SK-N-SH treated with all-trans-retinoic acid at 6 μM for 48 hours (cell line): ENCODE measurements at regions not wholly inside any gene's neighbourhood (a gene's known extent, or its start where the extent isn't known, plus 50 kb on each side); places are given as distances from the start of the nearest gene placed in this dataset.

ENCODE experiments used
- ATAC-seq: fragments of 200-7000 bp; cut with Tn5 transposase; 3 replicates; pipeline ENCODE4 v1.9.1; 2020; ENCODE audit warnings: mild to moderate bottlenecking, moderate library complexity
- ARNTL ChIP-seq: fragments of 450-650 bp; formaldehyde crosslinking; IDR thresholded peaks from 2 replicates; pipeline ENCODE4 v1.5.0; 2020; ENCODE audit warnings: low read depth, mild to moderate bottlenecking, moderate library complexity, borderline replicate concordance
- BACH2 ChIP-seq: fragments of 250-450 bp; sonication (Bioruptor Pico); IDR thresholded peaks from 2 replicates; pipeline ENCODE4 v1.9.0; 2021; ENCODE audit warnings: mild to moderate bottlenecking, borderline replicate concordance
- CSDC2 ChIP-seq: fragments of 250-450 bp; sonication (Bioruptor Pico); IDR thresholded peaks from 2 replicates; pipeline ENCODE4 v1.5.0; 2020; ENCODE audit warnings: mild to moderate bottlenecking, moderate library complexity
- ESRRG ChIP-seq: fragments of 250-450 bp; sonication (Bioruptor Pico); IDR thresholded peaks from 2 replicates; pipeline ENCODE4 v1.6.1; 2021; ENCODE audit warnings: mild to moderate bottlenecking
- GLIS3 ChIP-seq: fragments of 250-450 bp; sonication (Bioruptor Pico); IDR thresholded peaks from 2 replicates; pipeline ENCODE4 v1.5.0; 2020; ENCODE audit warnings: mild to moderate bottlenecking, moderate library complexity
- ISL1 ChIP-seq: fragments of 250-450 bp; sonication (Bioruptor Pico); IDR thresholded peaks from 2 replicates; pipeline ENCODE4 v2.1.2; 2022; ENCODE audit warnings: mild to moderate bottlenecking, moderate library complexity
- OSR1 ChIP-seq: fragments of 250-450 bp; sonication (Bioruptor Pico); IDR thresholded peaks from 2 replicates; pipeline ENCODE4 v1.8.0; 2022; ENCODE audit warnings: moderate library complexity, mild to moderate bottlenecking, inconsistent platforms
- PPARA ChIP-seq: fragments of 250-450 bp; sonication (Bioruptor Pico); IDR thresholded peaks from 2 replicates; pipeline ENCODE4 v1.5.0; 2020; ENCODE audit warnings: mild to moderate bottlenecking, borderline replicate concordance
- RARB ChIP-seq: fragments of 250-450 bp; sonication (Bioruptor Pico); IDR thresholded peaks from 2 replicates; pipeline ENCODE4 v1.8.0; 2021; ENCODE audit warnings: mild to moderate bottlenecking, moderate library complexity
- SNAI2 ChIP-seq: fragments of 250-450 bp; sonication (Bioruptor Pico); IDR thresholded peaks from 2 replicates; pipeline ENCODE4 v1.5.0; 2020; ENCODE audit warnings: mild to moderate bottlenecking, moderate library complexity
- TOX ChIP-seq: fragments of 250-450 bp; sonication (Bioruptor Pico); IDR thresholded peaks from 2 replicates; pipeline ENCODE4 v1.8.0; 2021; ENCODE audit warnings: mild to moderate bottlenecking, moderate library complexity, borderline replicate concordance
- ZC3H10 ChIP-seq: fragments of 250-450 bp; sonication (Bioruptor Pico); IDR thresholded peaks from 2 replicates; pipeline ENCODE4 v1.5.1; 2021; ENCODE audit warnings: mild to moderate bottlenecking, moderate library complexity
- ZFP3 ChIP-seq: fragments of 250-450 bp; sonication (Bioruptor Pico); IDR thresholded peaks from 2 replicates; pipeline ENCODE4 v1.5.0; 2020; ENCODE audit warnings: mild to moderate bottlenecking, moderate library complexity
- ZFP30 ChIP-seq: fragments of 450-650 bp; formaldehyde crosslinking; IDR thresholded peaks from 2 replicates; pipeline ENCODE4 v1.5.0; 2022; ENCODE audit warnings: mild to moderate bottlenecking, moderate library complexity
- ZNF565 ChIP-seq: fragments of 450-650 bp; formaldehyde crosslinking; conservative IDR thresholded peaks from 2 replicates; pipeline ENCODE4 v1.5.0; 2020; ENCODE audit warnings: low read depth, mild to moderate bottlenecking, moderate library complexity
- ZNF70 ChIP-seq: fragments of 450-650 bp; formaldehyde crosslinking; IDR thresholded peaks from 2 replicates; pipeline ENCODE4 v1.5.0; 2020; ENCODE audit warnings: mild to moderate bottlenecking, moderate library complexity
- ZNF8 ChIP-seq: fragments of 450-650 bp; formaldehyde crosslinking; IDR thresholded peaks from 2 replicates; pipeline ENCODE4 v1.5.0; 2020; ENCODE audit warnings: mild to moderate bottlenecking, moderate library complexity
- TF ChIP-seq, protein P1 (sequence below): fragments of 250-450 bp; sonication (Bioruptor Pico); IDR thresholded peaks from 2 replicates; pipeline ENCODE4 v1.8.0; 2020; ENCODE audit warnings: mild to moderate bottlenecking, moderate library complexity, borderline replicate concordance
- TF ChIP-seq, protein P2 (sequence below): fragments of 250-450 bp; sonication (Bioruptor Pico); IDR thresholded peaks from 2 replicates; pipeline ENCODE4 v1.5.1; 2021; ENCODE audit warnings: mild to moderate bottlenecking, moderate library complexity
- TF ChIP-seq, protein P3 (sequence below): fragments of 250-450 bp; sonication (Bioruptor Pico); IDR thresholded peaks from 2 replicates; pipeline ENCODE4 v1.5.1; 2020; ENCODE audit warnings: low read depth, mild to moderate bottlenecking, moderate library complexity
- TF ChIP-seq, protein P4 (sequence below): fragments of 250-450 bp; sonication (Bioruptor Pico); IDR thresholded peaks from 2 replicates; pipeline ENCODE4 v1.5.0; 2020; ENCODE audit warnings: mild to moderate bottlenecking, moderate library complexity
- TF ChIP-seq, protein P5 (sequence below): fragments of 250-450 bp; sonication (Bioruptor Pico); IDR thresholded peaks from 2 replicates; pipeline ENCODE4 v1.8.0; 2021; ENCODE audit warnings: low read depth, mild to moderate bottlenecking, moderate library complexity, borderline replicate concordance

DNA sequence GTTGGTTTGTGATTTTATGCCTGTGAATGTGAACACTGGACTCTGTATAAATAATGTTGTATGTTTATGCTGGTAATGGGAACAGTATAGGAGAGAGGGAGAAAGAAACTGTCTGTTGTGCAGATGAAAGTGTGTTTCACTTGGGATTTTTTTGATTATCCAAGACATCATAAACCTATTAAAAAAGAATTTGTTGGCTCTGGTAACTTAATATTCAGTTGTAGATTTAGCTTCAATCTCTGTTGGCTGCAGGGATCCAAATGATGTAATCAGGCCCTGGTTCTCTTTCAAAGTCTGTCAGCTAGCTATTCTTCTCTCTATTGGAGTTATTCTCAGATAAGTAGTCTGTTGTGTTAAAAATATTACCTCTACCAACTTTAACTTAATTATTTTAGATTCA lies 168.8 kb upstream of the RHOBTB1 start:
- TF ChIP-seq ISL1 (CRISPR knock-in tag), result 0 out of 2 replicates have a peak, but pooled peaks have one; percentile 24
- TF ChIP-seq, protein P1, sequence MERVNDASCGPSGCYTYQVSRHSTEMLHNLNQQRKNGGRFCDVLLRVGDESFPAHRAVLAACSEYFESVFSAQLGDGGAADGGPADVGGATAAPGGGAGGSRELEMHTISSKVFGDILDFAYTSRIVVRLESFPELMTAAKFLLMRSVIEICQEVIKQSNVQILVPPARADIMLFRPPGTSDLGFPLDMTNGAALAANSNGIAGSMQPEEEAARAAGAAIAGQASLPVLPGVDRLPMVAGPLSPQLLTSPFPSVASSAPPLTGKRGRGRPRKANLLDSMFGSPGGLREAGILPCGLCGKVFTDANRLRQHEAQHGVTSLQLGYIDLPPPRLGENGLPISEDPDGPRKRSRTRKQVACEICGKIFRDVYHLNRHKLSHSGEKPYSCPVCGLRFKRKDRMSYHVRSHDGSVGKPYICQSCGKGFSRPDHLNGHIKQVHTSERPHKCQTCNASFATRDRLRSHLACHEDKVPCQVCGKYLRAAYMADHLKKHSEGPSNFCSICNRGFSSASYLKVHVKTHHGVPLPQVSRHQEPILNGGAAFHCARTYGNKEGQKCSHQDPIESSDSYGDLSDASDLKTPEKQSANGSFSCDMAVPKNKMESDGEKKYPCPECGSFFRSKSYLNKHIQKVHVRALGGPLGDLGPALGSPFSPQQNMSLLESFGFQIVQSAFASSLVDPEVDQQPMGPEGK (CRISPR knock-in tag), result no peak
- TF ChIP-seq ZC3H10 (CRISPR knock-in tag), result no peak
- TF ChIP-seq, all 23 proteins: peak for 1
- ATAC-seq, result no peak

- TF ChIP-seq GLIS3 (CRISPR knock-in tag) (no peak), PPARA (CRISPR knock-in tag) (no peak), BACH2 (no peak), ZNF70 (no peak), OSR1 (no peak), ZNF565 (no peak), ZFP30 (CRISPR knock-in tag) (no peak), ISL1 (CRISPR knock-in tag) (no peak), TOX (no peak), ZNF8 (CRISPR knock-in tag) (no peak), ZC3H10 (CRISPR knock-in tag) (no peak), SNAI2 (no peak), ZFP3 (CRISPR knock-in tag) (no peak), ESRRG (CRISPR knock-in tag) (no peak), ARNTL (no peak), RARB (CRISPR knock-in tag) (no peak)
- TF ChIP-seq, protein P2, sequence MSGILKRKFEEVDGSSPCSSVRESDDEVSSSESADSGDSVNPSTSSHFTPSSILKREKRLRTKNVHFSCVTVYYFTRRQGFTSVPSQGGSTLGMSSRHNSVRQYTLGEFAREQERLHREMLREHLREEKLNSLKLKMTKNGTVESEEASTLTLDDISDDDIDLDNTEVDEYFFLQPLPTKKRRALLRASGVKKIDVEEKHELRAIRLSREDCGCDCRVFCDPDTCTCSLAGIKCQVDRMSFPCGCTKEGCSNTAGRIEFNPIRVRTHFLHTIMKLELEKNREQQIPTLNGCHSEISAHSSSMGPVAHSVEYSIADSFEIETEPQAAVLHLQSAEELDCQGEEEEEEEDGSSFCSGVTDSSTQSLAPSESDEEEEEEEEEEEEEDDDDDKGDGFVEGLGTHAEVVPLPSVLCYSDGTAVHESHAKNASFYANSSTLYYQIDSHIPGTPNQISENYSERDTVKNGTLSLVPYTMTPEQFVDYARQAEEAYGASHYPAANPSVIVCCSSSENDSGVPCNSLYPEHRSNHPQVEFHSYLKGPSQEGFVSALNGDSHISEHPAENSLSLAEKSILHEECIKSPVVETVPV (CRISPR knock-in tag), result no peak
- TF ChIP-seq, protein P3, sequence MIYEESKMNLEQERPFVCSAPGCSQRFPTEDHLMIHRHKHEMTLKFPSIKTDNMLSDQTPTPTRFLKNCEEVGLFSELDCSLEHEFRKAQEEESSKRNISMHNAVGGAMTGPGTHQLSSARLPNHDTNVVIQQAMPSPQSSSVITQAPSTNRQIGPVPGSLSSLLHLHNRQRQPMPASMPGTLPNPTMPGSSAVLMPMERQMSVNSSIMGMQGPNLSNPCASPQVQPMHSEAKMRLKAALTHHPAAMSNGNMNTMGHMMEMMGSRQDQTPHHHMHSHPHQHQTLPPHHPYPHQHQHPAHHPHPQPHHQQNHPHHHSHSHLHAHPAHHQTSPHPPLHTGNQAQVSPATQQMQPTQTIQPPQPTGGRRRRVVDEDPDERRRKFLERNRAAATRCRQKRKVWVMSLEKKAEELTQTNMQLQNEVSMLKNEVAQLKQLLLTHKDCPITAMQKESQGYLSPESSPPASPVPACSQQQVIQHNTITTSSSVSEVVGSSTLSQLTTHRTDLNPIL (CRISPR knock-in tag), result no peak
- TF ChIP-seq, protein P1 (CRISPR knock-in tag), result no peak
- TF ChIP-seq, protein P4, sequence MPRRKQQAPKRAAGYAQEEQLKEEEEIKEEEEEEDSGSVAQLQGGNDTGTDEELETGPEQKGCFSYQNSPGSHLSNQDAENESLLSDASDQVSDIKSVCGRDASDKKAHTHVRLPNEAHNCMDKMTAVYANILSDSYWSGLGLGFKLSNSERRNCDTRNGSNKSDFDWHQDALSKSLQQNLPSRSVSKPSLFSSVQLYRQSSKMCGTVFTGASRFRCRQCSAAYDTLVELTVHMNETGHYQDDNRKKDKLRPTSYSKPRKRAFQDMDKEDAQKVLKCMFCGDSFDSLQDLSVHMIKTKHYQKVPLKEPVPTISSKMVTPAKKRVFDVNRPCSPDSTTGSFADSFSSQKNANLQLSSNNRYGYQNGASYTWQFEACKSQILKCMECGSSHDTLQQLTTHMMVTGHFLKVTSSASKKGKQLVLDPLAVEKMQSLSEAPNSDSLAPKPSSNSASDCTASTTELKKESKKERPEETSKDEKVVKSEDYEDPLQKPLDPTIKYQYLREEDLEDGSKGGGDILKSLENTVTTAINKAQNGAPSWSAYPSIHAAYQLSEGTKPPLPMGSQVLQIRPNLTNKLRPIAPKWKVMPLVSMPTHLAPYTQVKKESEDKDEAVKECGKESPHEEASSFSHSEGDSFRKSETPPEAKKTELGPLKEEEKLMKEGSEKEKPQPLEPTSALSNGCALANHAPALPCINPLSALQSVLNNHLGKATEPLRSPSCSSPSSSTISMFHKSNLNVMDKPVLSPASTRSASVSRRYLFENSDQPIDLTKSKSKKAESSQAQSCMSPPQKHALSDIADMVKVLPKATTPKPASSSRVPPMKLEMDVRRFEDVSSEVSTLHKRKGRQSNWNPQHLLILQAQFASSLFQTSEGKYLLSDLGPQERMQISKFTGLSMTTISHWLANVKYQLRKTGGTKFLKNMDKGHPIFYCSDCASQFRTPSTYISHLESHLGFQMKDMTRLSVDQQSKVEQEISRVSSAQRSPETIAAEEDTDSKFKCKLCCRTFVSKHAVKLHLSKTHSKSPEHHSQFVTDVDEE (CRISPR knock-in tag), result no peak
- ATAC-seq, result no peak
Measured at GRCh38 chr10:61110936-61111335, 167.0 kb upstream of the RHOBTB1 start.

DNA sequence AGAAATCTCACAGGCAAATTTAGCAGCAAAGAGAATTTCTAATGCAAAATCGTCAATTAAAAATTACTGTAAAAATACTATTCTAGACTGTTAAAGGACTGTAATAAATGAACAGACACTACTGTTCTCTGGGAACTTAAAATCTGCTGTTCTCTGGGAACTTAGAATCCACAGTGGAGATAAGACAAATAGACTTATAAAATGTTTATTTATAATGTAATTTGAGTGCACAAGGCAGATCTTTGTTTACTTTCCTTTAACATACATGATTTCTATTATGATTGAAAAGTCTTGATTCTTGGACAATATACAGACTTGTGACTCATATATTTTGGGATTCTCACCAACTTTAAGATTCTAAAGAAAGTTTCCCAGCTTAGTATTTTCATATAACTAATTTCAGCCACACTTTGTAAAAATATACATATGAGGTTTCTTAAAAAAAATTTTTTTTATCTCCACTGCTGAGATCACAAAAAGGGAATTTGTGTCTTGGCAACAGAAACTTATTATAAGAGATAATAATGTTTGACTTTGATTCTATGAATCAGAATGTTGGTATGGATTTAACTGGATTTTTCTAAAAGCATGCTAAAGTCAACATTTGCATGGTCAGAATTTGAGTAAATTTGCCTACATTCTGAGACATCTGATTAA lies 166.3 kb upstream of the RHOBTB1 start:
- ATAC-seq, result 0 out of 3 replicates have a peak, but pooled peaks have one; percentile 30
- TF ChIP-seq ISL1 (CRISPR knock-in tag) (peak; percentile 70), BACH2 (no peak)

DNA sequence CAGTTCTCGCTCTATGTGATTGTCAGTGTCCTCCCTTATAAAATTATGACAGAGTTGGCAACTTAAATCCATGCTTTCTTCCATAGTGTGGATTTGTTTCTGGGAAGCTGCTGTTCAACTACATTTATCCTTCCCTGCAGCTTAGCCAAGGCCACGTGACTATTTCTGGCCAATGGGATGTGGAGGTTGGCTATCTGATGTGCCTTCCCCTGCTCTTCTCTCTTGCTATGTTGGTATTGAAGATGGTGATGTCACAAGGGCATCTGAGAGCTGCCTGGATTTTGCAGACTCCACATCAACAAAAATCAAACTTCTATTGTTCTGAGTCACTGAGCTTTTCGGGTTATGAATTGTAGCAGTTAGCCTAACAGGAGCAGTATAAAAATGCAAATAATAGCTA lies 164.9 kb upstream of the RHOBTB1 start:
- ATAC-seq, result no peak
- TF ChIP-seq, protein P1 (CRISPR knock-in tag), result no peak
- TF ChIP-seq TOX (no peak), SNAI2 (no peak), ARNTL (no peak), CSDC2 (CRISPR knock-in tag) (no peak), ZC3H10 (CRISPR knock-in tag) (no peak), ESRRG (CRISPR knock-in tag) (no peak)
- TF ChIP-seq, protein P5, sequence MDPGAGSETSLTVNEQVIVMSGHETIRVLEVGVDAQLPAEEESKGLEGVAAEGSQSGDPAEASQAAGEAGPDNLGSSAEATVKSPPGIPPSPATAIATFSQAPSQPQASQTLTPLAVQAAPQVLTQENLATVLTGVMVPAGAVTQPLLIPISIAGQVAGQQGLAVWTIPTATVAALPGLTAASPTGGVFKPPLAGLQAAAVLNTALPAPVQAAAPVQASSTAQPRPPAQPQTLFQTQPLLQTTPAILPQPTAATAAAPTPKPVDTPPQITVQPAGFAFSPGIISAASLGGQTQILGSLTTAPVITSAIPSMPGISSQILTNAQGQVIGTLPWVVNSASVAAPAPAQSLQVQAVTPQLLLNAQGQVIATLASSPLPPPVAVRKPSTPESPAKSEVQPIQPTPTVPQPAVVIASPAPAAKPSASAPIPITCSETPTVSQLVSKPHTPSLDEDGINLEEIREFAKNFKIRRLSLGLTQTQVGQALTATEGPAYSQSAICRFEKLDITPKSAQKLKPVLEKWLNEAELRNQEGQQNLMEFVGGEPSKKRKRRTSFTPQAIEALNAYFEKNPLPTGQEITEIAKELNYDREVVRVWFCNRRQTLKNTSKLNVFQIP, result no peak
- TF ChIP-seq, protein P2 (CRISPR knock-in tag), result no peak
